COLO668 (cell line): ENCODE measurements at regions not wholly inside any gene's neighbourhood (a gene's known extent, or its start where the extent isn't known, plus 50 kb on each side); places are given as distances from the start of the nearest gene placed in this dataset.
"Not testable (repeated sequence)": the region's sequence is repeated elsewhere in the genome, so short reads cannot be mapped to it uniquely, and the experiment has no call there.

Experiments
- DNase-seq: peaks from one replicate; lab custom pipeline; 2025; ENCODE audit not compliant: unreplicated experiment; lab: John Stamatoyannopoulos, UW

DNA sequence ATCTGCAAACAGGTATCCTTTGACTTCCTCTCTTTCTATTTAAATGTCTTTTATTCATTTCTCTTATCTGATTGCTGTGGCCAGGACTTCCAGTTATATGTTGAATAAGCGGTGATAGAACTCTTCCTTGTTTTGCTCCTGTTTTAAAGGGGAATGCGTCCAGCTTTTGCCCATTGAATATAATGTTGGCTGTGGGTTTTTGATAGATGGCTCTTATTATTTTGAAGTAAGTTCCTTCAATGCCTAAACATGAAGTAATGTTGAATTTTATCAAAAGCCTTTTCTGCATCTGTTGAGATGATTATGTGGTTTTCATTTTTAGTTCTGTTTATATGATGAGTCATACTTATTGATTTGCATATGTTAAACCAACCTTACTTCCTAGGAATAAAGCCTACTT, 300.5 kb upstream of the CTNND2 start:
- no peak for DNase-seq

DNA sequence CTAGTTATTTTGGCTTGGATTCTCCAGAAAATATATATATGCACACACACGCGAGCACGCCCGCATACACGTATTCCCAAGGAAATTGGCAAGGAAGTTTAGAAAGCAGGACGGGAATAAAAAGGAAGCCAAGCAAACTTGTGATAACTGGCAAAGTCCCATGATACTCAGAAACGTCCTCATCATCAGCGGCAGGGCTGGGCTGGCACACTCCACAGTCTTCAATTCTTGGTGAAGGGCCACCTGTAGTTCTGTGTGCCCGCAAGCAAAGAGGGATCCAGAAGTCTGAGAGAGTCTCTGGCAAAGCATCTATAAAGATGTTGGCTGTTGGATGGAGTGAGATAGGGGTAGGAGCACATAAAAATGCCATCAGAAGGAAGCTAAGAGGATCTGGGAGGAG, 289.3 kb upstream of the CTNND2 start:
- DNase-seq, result no peak

DNA sequence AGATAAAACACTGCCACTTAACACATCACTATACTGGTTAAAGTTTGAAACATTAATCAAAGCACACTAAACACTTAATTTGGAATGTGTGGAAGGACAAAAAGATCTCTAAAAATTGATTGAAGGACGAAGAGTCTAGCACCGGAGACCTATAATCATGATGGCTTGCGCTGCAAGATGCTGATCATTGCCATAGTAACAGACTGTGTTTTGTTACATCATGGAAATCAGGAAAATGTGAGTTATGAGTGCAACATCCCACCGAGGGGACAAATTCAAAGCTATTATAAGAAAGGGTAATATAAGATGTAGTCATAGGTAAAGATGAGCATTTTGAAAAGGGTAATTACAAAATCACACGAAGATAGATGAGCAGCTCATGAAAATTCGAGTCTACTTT, 278.8 kb upstream of the CTNND2 start:
- DNase-seq, result no peak

DNA sequence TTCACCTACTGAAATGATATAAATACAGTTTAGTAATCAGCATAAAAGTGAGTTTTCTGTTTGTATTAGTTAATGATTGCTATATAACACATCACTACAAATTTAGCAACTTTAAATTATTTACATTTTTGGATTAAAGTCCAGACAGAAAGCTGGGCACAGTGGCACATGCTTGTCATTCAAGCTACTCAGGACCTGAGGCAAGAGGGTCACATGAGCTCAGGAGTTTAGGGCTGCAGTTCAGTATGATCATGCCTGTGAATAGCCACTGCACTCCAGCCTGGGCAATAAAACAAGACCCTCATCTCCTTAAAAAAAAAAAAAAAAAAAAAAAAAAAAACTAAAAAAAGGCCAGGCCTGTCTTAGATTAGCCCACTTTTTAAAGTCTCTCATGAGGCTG, 273.6 kb upstream of the CTNND2 start:
- no peak for DNase-seq

DNA sequence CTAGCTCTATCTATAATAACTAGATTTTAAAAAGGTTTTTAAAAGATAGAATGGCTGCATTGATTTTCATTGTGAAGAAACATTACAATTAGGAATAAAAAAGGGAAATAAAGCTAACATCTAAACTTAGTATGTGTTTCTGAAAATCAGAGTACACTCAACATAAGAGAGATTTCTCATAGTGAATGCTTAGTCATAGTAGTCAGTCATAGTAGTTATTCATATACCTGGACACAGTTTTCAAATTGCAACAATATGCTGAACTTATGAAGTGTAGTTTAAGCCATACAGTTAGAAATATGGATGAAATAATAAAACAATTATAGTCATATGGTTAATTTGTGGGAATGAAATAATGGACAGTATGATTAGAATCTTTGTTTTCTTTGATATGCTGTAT, 273.0 kb upstream of the CTNND2 start:
- DNase-seq, result no peak

DNA sequence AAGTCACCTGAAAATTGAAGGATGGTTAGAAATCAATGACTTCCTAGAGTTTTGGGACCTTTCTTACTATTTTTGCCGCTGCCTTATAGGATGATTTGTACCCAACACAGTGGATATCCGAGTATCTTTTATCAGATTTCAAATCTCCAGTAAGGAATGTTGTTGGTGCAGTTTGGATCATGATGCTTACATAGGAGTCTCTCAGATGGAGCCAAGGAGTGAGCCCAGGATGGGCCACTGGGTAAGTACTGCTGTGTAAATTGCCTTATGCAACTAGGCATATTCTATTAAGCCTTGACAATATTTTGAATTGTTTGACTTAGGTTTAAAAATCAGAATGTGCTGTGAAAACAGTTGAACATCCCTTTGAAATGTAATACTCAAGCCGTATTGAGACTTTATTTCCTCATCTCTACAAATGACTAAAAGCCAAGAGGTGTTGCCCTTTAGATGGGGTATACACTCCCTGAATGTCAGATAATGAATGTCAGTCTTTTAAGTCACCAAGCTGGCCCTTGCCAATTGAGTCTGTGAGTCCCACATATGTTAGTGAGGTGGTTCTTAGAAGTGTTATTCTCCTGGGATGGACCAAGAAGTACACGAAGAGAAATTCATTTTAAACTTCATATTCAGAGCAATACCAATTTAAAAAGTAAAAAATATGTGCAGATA, 271.8 kb upstream of the CTNND2 start:
- no peak for DNase-seq

DNA sequence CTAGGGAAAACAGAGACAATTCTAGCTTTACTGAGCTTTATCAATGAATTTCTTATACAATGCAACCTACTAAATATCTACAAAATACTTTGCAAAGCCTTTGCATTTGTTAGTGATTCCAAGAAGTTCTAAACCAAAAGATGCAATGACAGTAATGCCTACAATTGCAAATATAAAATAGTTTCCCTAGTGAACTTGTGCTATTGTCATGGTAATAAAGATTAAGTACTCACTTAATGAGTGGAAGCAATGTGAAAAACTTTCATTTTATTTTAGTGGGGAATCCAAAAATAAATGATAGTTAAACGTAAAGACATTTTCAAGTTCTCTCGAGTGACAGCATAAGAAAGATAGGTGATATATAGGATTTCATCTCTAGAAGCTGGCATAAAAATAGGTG, 270.5 kb upstream of the CTNND2 start:
- no peak for DNase-seq

DNA sequence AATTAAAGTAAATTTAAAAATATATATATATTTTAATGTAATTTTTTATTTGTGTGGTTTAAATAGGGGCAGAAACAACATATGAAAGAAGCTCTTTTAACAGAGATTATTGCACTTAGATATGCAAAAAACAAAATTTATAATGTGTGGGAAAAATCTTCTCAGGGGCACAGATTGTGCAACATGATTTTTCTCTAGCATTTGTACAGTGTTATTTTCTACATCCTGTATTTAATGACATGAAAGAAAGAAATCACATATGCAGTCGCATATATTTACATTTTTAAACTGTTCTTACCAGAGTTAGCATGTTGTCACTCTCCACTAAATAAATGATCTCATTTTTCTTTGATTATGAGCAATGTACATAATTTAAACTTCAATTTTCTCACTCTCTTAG, 265.3 kb upstream of the CTNND2 start:
- DNase-seq, result no peak

DNA sequence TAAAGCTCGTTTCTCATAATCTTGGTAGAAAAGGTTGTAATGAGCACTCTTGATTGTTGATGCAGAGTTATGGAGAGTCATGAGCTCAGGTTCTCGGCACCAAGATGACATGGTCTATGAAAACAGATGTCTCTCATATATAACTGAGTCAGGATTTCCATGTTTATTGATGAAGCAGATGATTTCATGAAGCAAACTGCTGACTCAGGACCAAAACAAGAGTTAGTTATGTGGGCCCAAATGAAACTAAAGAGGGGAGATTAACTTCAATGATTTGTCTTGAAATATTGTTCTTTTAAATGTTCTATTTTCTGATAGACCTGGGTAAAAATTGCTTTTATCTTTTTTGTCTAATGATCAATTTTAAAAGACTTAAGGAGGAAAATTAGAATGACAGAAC, 258.6 kb upstream of the CTNND2 start:
- no peak for DNase-seq

DNA sequence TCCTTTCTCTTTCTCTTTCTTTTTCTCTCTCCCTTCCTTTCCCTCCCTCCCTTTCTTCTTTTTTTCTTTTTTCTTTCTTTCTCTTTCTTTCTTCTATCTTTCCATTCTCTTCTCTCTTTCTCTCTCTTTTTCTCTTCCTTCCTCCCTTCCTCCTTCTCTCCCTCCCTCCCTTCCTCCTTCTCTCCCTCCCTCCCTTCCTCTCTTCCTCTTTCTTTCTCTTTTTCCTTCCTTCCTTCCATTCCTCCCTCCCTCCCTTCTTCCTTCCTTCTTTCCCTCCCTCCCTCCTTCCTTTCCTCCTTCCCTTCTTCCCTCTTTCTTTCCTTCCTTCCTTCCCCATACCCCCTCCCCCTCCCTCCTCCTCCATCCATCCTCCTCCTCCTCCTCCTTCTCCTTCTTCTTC, 243.3 kb upstream of the CTNND2 start:
- no peak for DNase-seq

DNA sequence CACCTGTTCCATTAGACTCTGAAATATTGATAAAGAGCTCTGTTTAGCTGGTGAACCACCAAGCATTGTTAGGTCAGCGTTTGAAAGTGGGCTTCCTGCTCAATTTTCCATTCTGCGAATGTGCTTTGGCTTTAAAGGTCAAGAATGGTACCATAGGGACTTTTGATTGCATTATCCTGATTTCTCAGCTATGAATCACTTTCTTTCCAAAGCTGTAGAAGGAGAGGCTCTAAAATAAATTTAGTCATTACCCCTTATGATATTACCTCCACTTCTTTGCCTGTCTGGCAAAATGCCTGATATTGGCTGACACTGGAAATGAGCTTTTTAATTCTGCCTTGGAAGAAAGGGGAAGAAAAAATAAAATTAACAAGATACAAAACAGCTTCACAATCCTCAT, 237.2 kb upstream of the CTNND2 start:
- DNase-seq, result no peak

DNA sequence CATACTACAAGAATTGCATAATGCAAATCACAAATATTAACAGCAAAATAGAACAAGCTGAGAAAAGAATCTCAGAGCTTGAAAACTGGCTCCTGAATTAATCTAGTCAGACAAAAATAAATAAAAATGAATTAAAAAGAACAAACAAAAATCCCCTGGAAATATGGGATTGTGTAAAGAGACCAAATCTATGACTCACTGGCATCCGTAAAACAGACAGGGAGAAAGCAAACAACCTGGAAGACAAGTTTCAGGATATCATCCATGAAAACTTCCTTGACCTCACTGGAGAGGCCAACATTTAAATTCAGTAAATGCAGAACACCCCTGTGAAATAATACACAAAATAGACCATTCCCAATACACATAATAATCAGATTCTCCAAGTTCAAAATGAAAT, 229.3 kb upstream of the CTNND2 start:
- DNase-seq, result no peak

DNA sequence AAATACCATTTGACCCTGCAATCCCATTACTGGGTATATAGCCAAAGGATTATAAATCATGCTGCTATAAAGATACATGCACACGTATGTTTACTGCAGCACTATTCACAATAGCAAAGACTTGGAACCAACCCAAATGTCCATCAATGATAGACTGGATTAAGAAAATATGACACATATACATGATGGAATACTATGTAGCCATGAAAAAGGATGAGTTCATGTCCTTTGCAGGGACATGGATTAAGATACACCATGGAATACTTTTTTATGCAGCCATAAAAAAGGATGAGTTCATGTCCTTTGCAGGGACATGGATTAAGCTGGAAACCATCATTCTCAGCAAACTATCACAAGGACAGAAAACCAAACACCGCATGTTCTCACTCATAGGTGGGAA, 226.8 kb upstream of the CTNND2 start:
- not testable (repeated sequence) for DNase-seq

DNA sequence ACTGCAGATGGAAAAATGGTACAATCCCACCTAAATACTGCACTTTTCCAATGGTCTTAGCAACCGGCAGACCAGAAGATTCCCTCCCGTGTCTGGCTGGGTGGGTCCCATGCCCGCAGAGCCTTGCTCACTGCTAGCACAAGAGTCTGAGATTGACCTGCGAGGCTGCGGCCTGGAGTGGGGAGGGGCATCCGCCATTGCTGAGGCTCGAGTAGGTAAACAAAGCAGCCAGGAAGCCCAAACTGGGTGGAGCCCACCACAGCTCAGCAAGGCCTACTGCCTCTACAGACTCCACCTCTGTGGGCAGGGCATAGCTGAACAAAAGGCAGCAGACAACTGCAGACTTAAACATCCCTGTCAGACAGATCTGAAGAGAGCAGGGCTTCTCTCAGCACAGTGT, 221.6 kb upstream of the CTNND2 start:
- DNase-seq, result no peak

DNA sequence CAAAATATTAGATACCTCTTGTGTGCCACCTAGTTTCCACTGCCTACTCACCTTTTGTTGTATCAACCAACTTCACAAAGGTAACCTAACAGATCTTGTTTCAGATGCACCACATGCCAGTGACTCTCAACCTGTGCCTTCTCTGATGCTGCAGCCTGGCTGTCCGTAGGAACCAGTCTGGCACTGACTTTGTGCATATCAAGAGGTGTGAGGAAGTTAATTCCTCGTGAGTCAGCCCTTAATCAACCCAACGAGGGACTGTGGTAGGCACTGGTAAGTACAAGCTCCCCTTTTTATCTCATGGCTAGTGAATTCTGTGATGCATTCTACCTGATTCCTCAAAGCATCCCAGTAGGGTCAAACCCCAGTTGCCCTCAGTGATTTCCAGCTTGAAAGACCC, 215.4 kb upstream of the CTNND2 start:
- DNase-seq, result no peak

DNA sequence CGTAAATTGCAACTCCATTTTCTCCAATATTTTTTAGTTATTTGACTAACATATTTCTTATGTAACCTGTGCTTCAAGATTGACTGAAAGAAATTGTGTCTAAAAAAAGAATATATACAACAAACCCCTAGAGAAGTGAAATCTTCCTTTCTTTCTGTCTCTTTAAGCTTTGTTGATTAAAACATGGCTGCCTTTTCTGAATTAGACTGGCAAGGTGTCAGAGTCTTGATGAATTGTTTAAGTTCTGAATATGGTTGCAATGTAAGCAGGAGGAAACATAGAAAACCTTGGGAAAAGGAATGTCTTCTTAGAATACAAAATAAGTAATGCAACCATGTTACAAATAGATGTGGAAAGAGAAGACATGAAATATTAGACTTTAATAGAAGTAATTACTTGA, 209.8 kb upstream of the CTNND2 start:
- DNase-seq, result no peak

DNA sequence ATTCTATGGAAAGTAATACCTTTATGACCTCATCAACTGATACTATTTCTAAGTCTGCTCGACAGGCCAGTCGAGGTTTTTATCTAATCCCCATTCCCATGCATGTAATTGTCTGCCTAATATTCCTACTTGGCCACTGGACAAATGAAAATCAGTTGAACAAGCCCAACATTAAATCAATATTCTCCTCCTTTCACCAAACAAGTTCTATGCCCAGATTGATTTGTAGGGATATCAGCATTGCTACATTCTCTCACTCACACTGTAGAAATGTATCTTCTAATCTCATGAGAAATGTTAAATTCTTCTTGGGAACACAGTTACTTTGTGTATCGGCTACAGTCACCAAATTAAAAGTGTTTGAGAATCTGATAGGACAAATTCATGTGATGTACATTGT, 208.8 kb upstream of the CTNND2 start:
- no peak for DNase-seq

DNA sequence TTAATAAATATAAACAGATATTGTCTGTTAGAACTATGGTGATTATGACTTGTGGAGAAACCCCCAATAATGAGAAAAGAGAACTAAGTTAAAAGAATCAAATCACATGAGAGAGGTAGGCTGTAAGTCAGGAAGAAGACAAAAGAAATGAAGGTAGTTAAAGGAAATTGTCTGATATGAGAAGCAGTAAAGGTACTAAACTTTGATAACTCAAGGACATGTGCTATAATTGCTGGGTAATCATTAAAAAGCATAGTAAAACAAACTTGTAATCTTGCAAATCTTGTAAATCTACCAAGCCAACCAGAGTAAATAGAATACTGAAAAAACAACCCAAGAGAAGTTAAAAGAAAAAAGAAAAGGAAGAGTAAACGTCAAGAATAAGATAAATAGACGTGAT, 207.0 kb upstream of the CTNND2 start:
- no peak for DNase-seq

DNA sequence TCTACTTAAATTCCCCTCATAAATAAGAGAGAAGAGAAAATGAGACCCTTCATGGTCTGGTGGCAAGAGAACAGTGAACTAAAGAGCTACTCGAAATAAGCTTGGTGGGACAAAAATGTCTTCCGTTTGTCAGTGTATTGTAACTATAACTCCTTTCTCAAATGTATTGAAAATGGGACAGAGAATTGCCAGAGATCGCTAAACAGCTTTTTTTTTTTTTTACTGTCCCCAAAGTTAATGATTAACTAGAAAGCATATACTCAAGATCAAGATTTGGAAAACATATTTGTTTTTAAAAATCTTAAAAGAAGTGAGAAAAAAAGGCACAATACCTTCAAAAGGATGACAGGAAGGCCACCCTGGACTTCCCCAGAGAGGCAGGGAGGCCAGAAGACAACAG, 206.4 kb upstream of the CTNND2 start:
- DNase-seq, result no peak

DNA sequence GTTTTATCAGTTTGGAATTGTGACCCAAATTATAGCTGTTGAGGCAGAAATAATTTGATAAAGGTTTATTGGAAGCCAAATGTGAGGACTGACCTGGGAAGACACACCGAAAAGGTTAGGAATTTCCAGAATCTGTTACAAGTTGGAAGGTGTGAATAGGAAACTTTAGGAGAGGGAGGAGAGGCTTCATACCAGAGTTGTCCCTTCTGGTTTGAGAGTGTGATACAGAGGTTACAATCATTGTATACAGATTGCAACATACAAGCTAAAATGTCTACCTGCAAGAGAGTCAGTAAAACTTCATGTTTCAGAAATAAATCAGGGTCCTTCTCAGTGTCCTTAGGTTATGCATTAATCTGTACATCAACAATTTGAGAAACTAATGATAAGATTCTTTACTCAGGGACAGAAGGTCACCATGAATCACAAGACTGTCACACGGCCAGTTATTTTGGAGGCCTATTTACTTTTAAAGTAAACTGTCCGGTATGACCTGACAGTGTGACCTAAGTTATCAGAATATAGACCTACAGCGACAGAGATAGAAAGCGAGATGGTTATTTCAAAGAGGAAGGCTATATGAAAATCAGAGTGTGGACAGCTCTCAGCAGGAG, 204.9 kb upstream of the CTNND2 start:
- no peak for DNase-seq

DNA sequence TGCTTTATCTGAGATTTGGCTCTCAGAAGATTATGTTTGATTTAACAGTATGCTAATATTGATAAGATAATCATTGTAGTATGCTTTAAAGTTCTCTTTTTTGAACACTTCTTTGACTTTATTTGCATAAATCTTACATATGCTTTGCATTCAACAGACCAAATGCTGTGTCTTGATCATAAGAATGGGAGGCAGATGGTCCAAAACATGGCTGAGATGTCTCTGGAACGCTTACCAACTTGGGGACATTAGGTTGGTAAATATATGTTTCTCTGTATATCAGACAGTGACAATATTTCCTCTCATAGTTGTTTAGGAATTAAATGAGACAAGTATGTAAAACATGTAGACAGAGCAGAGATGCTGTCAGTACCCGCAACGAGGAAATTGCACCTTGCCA, 197.9 kb upstream of the CTNND2 start:
- no peak for DNase-seq

DNA sequence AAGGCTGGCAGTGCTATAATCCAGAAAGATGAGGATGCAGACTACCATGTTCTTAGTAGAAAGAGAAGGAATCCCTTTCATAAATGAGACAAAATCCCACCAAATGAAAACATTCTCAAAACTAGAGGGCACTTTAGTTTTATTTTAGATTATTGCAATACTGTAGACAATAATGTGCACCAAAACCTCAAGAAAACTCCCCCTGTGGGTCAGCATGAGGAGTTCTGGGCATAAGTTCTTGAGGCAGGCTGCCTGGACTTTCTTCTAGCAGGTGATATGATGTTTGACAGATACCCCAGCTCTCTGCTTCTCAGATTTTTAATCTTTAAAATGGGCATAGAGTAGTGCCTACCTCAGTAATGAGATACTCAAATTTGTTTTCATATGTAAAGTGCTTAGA, 196.3 kb upstream of the CTNND2 start:
- DNase-seq, result no peak

DNA sequence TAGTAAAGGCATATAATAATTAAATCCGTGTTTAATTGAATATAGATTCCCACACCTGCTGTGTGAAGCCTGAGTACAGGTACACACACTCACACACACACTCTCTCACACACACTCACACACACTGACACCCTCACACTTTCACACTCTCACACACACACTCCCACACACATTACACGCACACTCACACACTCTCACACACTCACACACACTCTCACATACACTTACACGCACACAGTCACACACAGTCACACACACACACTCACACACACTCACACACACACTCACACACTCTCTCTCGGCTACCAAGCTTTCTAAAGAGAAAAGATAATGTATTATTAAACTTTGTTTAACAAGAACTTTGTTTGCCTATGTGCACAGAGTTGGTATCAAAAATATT, 195.1 kb upstream of the CTNND2 start:
- DNase-seq, result no peak
